ENCODE measurements at regions not wholly inside any gene's neighbourhood (a gene's known extent, or its start where the extent isn't known, plus 50 kb on each side); places are given as distances from the start of the nearest gene placed in this dataset.

- TF ChIP-seq CTCF (IDR thresholded peaks at IDR 0.05) (no peak), POLR2AphosphoS5 (IDR thresholded peaks at IDR 0.05) (no peak)
Measured at GRCh38 chr4:63788271-63788670, 621.0 kb downstream of the TECRL start.
